Endothelial cell of umbilical vein (primary cell): ENCODE measurements at regions not wholly inside any gene's neighbourhood (a gene's known extent, or its start where the extent isn't known, plus 50 kb on each side); places are given as distances from the start of the nearest gene placed in this dataset.

Experiments
- CTCF ChIP-seq, 2 donors: IDR thresholded peaks; 1 replicate in 1 of 2; 2 replicates in 1 of 2; pipeline ENCODE4 v1.5.1; 2011; ENCODE audit warnings: low read length in 2 of 2, mild to moderate bottlenecking in 2 of 2, moderate library complexity in 2 of 2, control low read depth in 1 of 2, inconsistent platforms in 1 of 2, low read depth in 1 of 2; ENCODE audit not compliant: insufficient read depth in 1 of 2; ENCODE audit errors: extremely low read depth in 1 of 2
- EZH2 ChIP-seq: IDR thresholded peaks from 2 replicates; pipeline ENCODE4 v1.6.1; 2012; ENCODE audit warnings: borderline replicate concordance, low read depth, mild to moderate bottlenecking, moderate library complexity, low read length, inconsistent platforms; ENCODE audit not compliant: severe bottlenecking
- GATA2 ChIP-seq: IDR thresholded peaks from 2 replicates; pipeline ENCODE4 v1.7.0; 2011; ENCODE audit warnings: low read depth, mild to moderate bottlenecking, moderate library complexity, mixed read lengths, low read length; ENCODE audit not compliant: insufficient read length, insufficient read depth
- MAX ChIP-seq: IDR thresholded peaks from 2 replicates; pipeline ENCODE4 v1.6.1; 2011; ENCODE audit not compliant: insufficient read depth, insufficient read length
- MYC ChIP-seq: IDR thresholded peaks from one replicate; pipeline ENCODE4 v1.6.1; 2011; ENCODE audit warnings: mild to moderate bottlenecking, low read depth, low read length
- POLR2A ChIP-seq: IDR thresholded peaks from 2 replicates; pipeline ENCODE4 v1.6.1; 2012; ENCODE audit warnings: low read depth, mild to moderate bottlenecking, control low read depth, low read length

- no peak for TF ChIP-seq CTCF (IDR thresholded peaks at IDR 0.05; ENCODE audit: extremely low read depth in 1 of 2, insufficient read depth in 1 of 2, low read depth in 1 of 2, low read length in 2 of 2)
- no peak for TF ChIP-seq POLR2A
- no peak for TF ChIP-seq EZH2
- no peak for TF ChIP-seq MAX
- TF ChIP-seq GATA2: no peak
- TF ChIP-seq MYC: no peak
These were observed 325.7 kb downstream of the SHANK2 start for GRCh38 chr11:70926543-70927201.
